GM12891 (cell line): ENCODE measurements at regions not wholly inside any gene's neighbourhood (a gene's known extent, or its start where the extent isn't known, plus 50 kb on each side); places are given as distances from the start of the nearest gene placed in this dataset.

Experiments used
- POLR2A ChIP-seq: IDR thresholded peaks from 2 replicates; pipeline ENCODE4 v1.6.1; 2011; ENCODE audit warnings: low read depth, low read length, control low read depth
- POLR2AphosphoS5 ChIP-seq: IDR thresholded peaks from 2 replicates; pipeline ENCODE4 v1.6.1; 2011; ENCODE audit warnings: low read depth, low read length, control low read depth
- POU2F2 ChIP-seq: IDR thresholded peaks from 2 replicates; pipeline ENCODE4 v1.6.1; 2011; ENCODE audit warnings: low read depth, mild to moderate bottlenecking, control low read depth, low read length, moderate library complexity

GRCh38 chr13:44626176-44626575, 50.0 kb upstream of the TSC22D1 start:
- TF ChIP-seq POLR2A (no peak), POLR2AphosphoS5 (no peak), POU2F2 (no peak)
